ENCODE measurements at regions not wholly inside any gene's neighbourhood (a gene's known extent, or its start where the extent isn't known, plus 50 kb on each side); places are given as distances from the start of the nearest gene placed in this dataset.

GRCh38 chr1:234782791-234783190 is 172.8 kb upstream of the IRF2BP2 start:
- Mint-ChIP-seq H3K27me3 (ENCODE audit: low read depth, unreplicated experiment) (no peaks in the 10 kb centered on the region), H3K9me3 (ENCODE audit: unreplicated experiment) (no peaks in the 10 kb centered on the region), H3K4me1 (ENCODE audit: low read depth, unreplicated experiment) (peaks cover 8% of the 10 kb centered on the region), H3K27ac (ENCODE audit: unreplicated experiment) (no peak overlapping the region), H3K4me3 (ENCODE audit: unreplicated experiment) (no peak overlapping the region), H3K36me3 (ENCODE audit: low read depth, unreplicated experiment) (no peaks in the 10 kb centered on the region)
- H3K4me2 ChIP-seq (ENCODE audit: low read length): no peak overlapping the region
- DNase-seq (ENCODE audit: low read depth) (no peak), FAIRE-seq (no peak)
- no peak overlapping the region for H3K27ac ChIP-seq (ENCODE audit: low read depth, low read length)
- no peaks in the 10 kb centered on the region for H3K36me3 ChIP-seq (ENCODE audit: insufficient read depth, low read length)
- peaks cover 40% of the 10 kb centered on the region for H3K27me3 ChIP-seq (ENCODE audit: insufficient read depth, low read length)
- no peaks in the 10 kb centered on the region for H4K20me1 ChIP-seq (ENCODE audit: insufficient read depth, low read length)
- H2AFZ ChIP-seq (ENCODE audit: low read depth, low read length): no peak overlapping the region
- no peaks in the 10 kb centered on the region for H3K9me3 ChIP-seq (ENCODE audit: insufficient read depth, low read depth, low read length)
- no peak overlapping the region for H3K4me3 ChIP-seq (ENCODE audit: insufficient read depth, low read depth, low read length)
- H3K4me1 ChIP-seq (ENCODE audit: insufficient read depth, low read length): no peaks in the 10 kb centered on the region
- TF ChIP-seq CTCF (IDR thresholded peaks at IDR 0.05; ENCODE audit: insufficient read depth, low read depth, low read length) (no peak), EZH2 (IDR thresholded peaks at IDR 0.05; ENCODE audit: insufficient read depth, low read length) (no peak)
- H3K9ac ChIP-seq (ENCODE audit: low read length): no peak overlapping the region
- H3K79me2 ChIP-seq (ENCODE audit: insufficient read depth, low read length): no peaks in the 10 kb centered on the region

- H3K9me3 ChIP-seq (ENCODE audit: insufficient read depth, low read depth, low read length): no peaks in the 10 kb centered on the region
- no peak overlapping the region for H3K27ac ChIP-seq (ENCODE audit: low read depth, low read length)
- no peaks in the 10 kb centered on the region for H4K20me1 ChIP-seq (ENCODE audit: insufficient read depth, low read length)
- Mint-ChIP-seq H3K36me3 (ENCODE audit: low read depth, unreplicated experiment) (no peaks in the 10 kb centered on the region), H3K4me1 (ENCODE audit: low read depth, unreplicated experiment) (peaks cover 8% of the 10 kb centered on the region), H3K9me3 (ENCODE audit: unreplicated experiment) (no peaks in the 10 kb centered on the region), H3K4me3 (ENCODE audit: unreplicated experiment) (no peak overlapping the region), H3K27ac (ENCODE audit: unreplicated experiment) (no peak overlapping the region), H3K27me3 (ENCODE audit: low read depth, unreplicated experiment) (no peaks in the 10 kb centered on the region)
- no peak for DNase-seq (ENCODE audit: low read depth)
- H3K27me3 ChIP-seq (ENCODE audit: insufficient read depth, low read length): peaks cover 42% of the 10 kb centered on the region
- no peak overlapping the region for H3K9ac ChIP-seq (ENCODE audit: low read length)
- H3K79me2 ChIP-seq (ENCODE audit: insufficient read depth, low read length): no peaks in the 10 kb centered on the region
- no peak overlapping the region for H3K4me2 ChIP-seq (ENCODE audit: low read length)
- no peak overlapping the region for H2AFZ ChIP-seq (ENCODE audit: low read depth, low read length)
- TF ChIP-seq CTCF (IDR thresholded peaks at IDR 0.05; ENCODE audit: insufficient read depth, low read depth, low read length) (no peak), EZH2 (IDR thresholded peaks at IDR 0.05; ENCODE audit: insufficient read depth, low read length) (peak; percentile 7)
- H3K4me1 ChIP-seq (ENCODE audit: insufficient read depth, low read length): no peaks in the 10 kb centered on the region
- H3K4me3 ChIP-seq (ENCODE audit: insufficient read depth, low read depth, low read length): no peak overlapping the region
- FAIRE-seq: no peak
- no peaks in the 10 kb centered on the region for H3K36me3 ChIP-seq (ENCODE audit: insufficient read depth, low read length)
Observed at GRCh38 chr1:234782105-234782751, 172.2 kb upstream of the IRF2BP2 start.

GRCh38 chr1:234781241-234782065 is 171.5 kb upstream of the IRF2BP2 start:
- Histone ChIP-seq H3K27me3 (ENCODE audit: insufficient read depth, low read length) (peaks cover 49% of the 10 kb centered on the region), H3K4me1 (ENCODE audit: insufficient read depth, low read length) (no peaks in the 10 kb centered on the region), H3K79me2 (ENCODE audit: insufficient read depth, low read length) (no peaks in the 10 kb centered on the region), H2AFZ (ENCODE audit: low read depth, low read length) (no peak overlapping the region), H3K9me3 (ENCODE audit: insufficient read depth, low read depth, low read length) (peaks cover under 1% of the 10 kb centered on the region), H3K9ac (ENCODE audit: low read length) (no peak overlapping the region), H3K4me3 (ENCODE audit: insufficient read depth, low read depth, low read length) (no peak overlapping the region), H3K27ac (ENCODE audit: low read depth, low read length) (no peak overlapping the region), H4K20me1 (ENCODE audit: insufficient read depth, low read length) (no peaks in the 10 kb centered on the region), H3K4me2 (ENCODE audit: low read length) (no peak overlapping the region), H3K36me3 (ENCODE audit: insufficient read depth, low read length) (no peaks in the 10 kb centered on the region)
- Mint-ChIP-seq H3K27me3 (ENCODE audit: low read depth, unreplicated experiment) (no peaks in the 10 kb centered on the region), H3K27ac (ENCODE audit: unreplicated experiment) (no peak overlapping the region), H3K36me3 (ENCODE audit: low read depth, unreplicated experiment) (no peaks in the 10 kb centered on the region), H3K4me3 (ENCODE audit: unreplicated experiment) (no peak overlapping the region), H3K9me3 (ENCODE audit: unreplicated experiment) (no peaks in the 10 kb centered on the region), H3K4me1 (ENCODE audit: low read depth, unreplicated experiment) (peaks cover 8% of the 10 kb centered on the region)
- DNase-seq (ENCODE audit: low read depth): no peak
- TF ChIP-seq CTCF (IDR thresholded peaks at IDR 0.05; ENCODE audit: insufficient read depth, low read depth, low read length): no peak
- peak; percentile 20 for TF ChIP-seq EZH2 (IDR thresholded peaks at IDR 0.05; ENCODE audit: insufficient read depth, low read length)
- FAIRE-seq: no peak

All from astrocyte (in vitro differentiated cells and primary cell).